A673 (cell line): ENCODE measurements at regions not wholly inside any gene's neighbourhood (a gene's known extent, or its start where the extent isn't known, plus 50 kb on each side); places are given as distances from the start of the nearest gene placed in this dataset.

Experiments
- BruUV-seq: library from RNA; stranded (reverse); fragments of 400-500 nt; replicated peaks from 2 replicates; lab custom pipeline; 2021; lab: Mats Ljungman, UMichigan
- CTCF ChIA-PET: fragments of 300-600 bp; sonication (Branson Sonifier 250); formaldehyde crosslinking; loops from one replicate; lab custom pipeline; 2022; ENCODE audit warnings: antibody characterized with exemption; lab: Charles Lee
- POLR2A ChIA-PET: fragments of 300-600 bp; sonication (Branson Sonifier 250); formaldehyde crosslinking; loops from one replicate; lab custom pipeline; 2022; ENCODE audit warnings: antibody characterized with exemption; ENCODE audit not compliant: low non-redundant PET; lab: Charles Lee
- DNase-seq: peaks from one replicate; pipeline ENCODE4 v3.0.0-alpha.2; 2015; ENCODE audit warnings: low spot score
- H3K27ac ChIP-seq: fragments of 200-600 bp; sonication (generic); 2 replicates; pipeline ENCODE4 v1.5.1; 2016; ENCODE audit warnings: mixed run types, low read depth, mild to moderate bottlenecking, mixed read lengths, antibody characterized with exemption, low read length; ENCODE audit not compliant: poor library complexity, severe bottlenecking
- H3K27me3 ChIP-seq: fragments of 200-600 bp; sonication (generic); replicated peaks from 2 replicates; pipeline ENCODE4 v1.6.1; 2017; ENCODE audit warnings: mixed run types, low read depth, mild to moderate bottlenecking, mixed read lengths, antibody characterized with exemption, low read length; ENCODE audit not compliant: insufficient read depth, poor library complexity
- H3K36me3 ChIP-seq: fragments of 200-600 bp; sonication (generic); 2 replicates; pipeline ENCODE4 v1.6.1; 2016; ENCODE audit warnings: mixed run types, mild to moderate bottlenecking, mixed read lengths, antibody characterized with exemption, low read length; ENCODE audit not compliant: insufficient read depth, poor library complexity, severe bottlenecking
- H3K4me1 ChIP-seq: fragments of 200-600 bp; sonication (generic); 2 replicates; pipeline ENCODE4 v1.6.1; 2017; ENCODE audit warnings: mixed run types, mild to moderate bottlenecking, mixed read lengths, antibody characterized with exemption, low read length; ENCODE audit not compliant: insufficient read depth, poor library complexity, severe bottlenecking
- H3K4me3 ChIP-seq: fragments of 200-600 bp; sonication (generic); 2 replicates; pipeline ENCODE4 v1.5.1; 2016; ENCODE audit warnings: low read depth, mixed run types, mild to moderate bottlenecking, mixed read lengths, low read length; ENCODE audit not compliant: poor library complexity, severe bottlenecking
- H3K9me3 ChIP-seq: fragments of 200-600 bp; sonication (generic); 2 replicates; pipeline ENCODE4 v1.6.1; 2016; ENCODE audit warnings: mixed run types, low read depth, mild to moderate bottlenecking, mixed read lengths, antibody characterized with exemption, low read length; ENCODE audit not compliant: poor library complexity, severe bottlenecking
- EZH2 ChIP-seq: fragments of 200-600 bp; sonication (generic); IDR thresholded peaks from 2 replicates; pipeline ENCODE4 v1.6.1; 2017; ENCODE audit warnings: borderline replicate concordance, low read depth, mild to moderate bottlenecking, mixed read lengths, antibody characterized with exemption, low read length; ENCODE audit not compliant: poor library complexity, severe bottlenecking
- intact Hi-C: fragments of 100-400 bp; cut with micrococcal nuclease; formaldehyde crosslinking; loops from one replicate; pipeline ENCODE4 v1.10.0; 2022; ENCODE audit not compliant: unreplicated experiment
- TF ChIP-seq, protein P1 (sequence below): fragments of 300-800, 200-600 bp; sonication (generic); conservative IDR thresholded peaks from 2 replicates; pipeline ENCODE4 v1.5.1; 2017; ENCODE audit warnings: low read depth, mild to moderate bottlenecking, antibody characterized with exemption, low read length, moderate library complexity, mixed read lengths

DNA sequence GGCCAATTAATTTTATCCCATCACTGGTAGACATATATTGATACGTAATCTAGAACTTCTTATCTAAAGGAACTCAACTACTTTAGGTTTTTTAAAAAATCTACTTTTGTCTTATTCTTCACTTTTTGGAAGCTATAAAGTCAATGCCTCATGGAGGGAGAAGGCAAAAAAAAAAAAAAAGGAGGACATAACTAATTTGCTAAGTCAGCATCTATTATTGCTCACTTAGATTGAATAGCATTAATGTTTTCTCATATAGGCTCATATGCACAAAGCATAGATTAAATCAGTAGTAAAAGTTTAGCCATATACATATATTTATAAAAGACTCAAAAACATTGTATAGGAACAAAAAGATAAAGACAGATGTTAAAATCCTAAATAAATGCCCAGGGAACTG is 179.3 kb upstream of the DGKB start:
- Histone ChIP-seq H3K27ac (no peak overlapping the region), H3K36me3 (no peaks in the 10 kb centered on the region), H3K4me1 (peaks cover 20% of the 10 kb centered on the region), H3K4me3 (no peak overlapping the region), H3K27me3 (peaks cover 19% of the 10 kb centered on the region), H3K9me3 (no peaks in the 10 kb centered on the region)
- no TSS peak for BruUV-seq
- TF ChIP-seq, protein P1, sequence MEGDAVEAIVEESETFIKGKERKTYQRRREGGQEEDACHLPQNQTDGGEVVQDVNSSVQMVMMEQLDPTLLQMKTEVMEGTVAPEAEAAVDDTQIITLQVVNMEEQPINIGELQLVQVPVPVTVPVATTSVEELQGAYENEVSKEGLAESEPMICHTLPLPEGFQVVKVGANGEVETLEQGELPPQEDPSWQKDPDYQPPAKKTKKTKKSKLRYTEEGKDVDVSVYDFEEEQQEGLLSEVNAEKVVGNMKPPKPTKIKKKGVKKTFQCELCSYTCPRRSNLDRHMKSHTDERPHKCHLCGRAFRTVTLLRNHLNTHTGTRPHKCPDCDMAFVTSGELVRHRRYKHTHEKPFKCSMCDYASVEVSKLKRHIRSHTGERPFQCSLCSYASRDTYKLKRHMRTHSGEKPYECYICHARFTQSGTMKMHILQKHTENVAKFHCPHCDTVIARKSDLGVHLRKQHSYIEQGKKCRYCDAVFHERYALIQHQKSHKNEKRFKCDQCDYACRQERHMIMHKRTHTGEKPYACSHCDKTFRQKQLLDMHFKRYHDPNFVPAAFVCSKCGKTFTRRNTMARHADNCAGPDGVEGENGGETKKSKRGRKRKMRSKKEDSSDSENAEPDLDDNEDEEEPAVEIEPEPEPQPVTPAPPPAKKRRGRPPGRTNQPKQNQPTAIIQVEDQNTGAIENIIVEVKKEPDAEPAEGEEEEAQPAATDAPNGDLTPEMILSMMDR = no peak
- no peak for TF ChIP-seq EZH2
- CTCF ChIA-PET = no interaction called here
- POLR2A ChIA-PET = no interaction called here
- DNase-seq = no peak
- intact Hi-C loops = no loop called here

DNA sequence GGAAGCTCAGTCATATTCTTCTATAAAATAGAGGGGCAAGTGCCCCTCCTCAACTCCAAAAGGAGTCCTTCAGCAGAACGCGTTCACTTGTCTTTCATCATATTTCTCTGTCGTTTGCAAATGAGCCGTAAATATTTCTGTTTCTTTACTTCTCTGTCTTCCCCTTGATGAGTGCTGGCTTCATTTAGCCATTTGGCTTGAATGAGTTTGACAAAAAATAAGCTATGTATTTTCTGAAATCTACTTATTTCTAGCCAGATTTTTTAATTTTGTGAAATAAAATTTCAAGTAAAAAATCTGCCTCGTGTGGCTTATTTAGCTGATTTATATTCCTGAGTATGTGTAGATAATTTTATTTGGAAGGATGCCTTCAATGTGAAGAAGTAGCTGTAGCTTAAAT is 170.8 kb upstream of the DGKB start:
- H3K27ac ChIP-seq = no peak overlapping the region
- no peak for DNase-seq
- no peak overlapping the region for H3K4me3 ChIP-seq
- intact Hi-C loops = no loop called here
- H3K27me3 ChIP-seq = peaks cover 5% of the 10 kb centered on the region
- ChIA-PET CTCF (no interaction called here), POLR2A (no interaction called here)
- no peaks in the 10 kb centered on the region for H3K36me3 ChIP-seq
- no TSS peak for BruUV-seq
- H3K9me3 ChIP-seq = no peaks in the 10 kb centered on the region
- H3K4me1 ChIP-seq = no peaks in the 10 kb centered on the region
- TF ChIP-seq EZH2 = no peak
- TF ChIP-seq, protein P1 = no peak

DNA sequence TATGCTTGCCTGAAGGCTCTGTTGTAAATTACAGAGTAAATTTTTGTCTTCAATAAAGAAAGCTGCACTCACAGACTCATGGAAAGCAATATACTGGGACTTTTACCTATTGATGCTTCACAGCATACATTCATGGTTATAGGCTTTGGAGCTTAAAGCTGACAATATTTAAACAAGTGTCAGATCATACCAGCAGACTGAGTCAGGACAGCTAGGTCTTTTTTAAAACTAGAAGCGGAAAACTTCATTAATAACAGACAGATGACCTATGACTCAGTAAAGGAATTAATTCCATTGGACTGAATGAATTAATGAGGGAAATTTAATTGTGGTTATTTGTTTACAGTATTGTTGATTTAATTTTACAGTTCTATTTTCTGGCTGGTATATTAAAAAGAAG is 165.8 kb upstream of the DGKB start:
- no peaks in the 10 kb centered on the region for H3K4me1 ChIP-seq
- ChIA-PET POLR2A (no interaction called here), CTCF (no interaction called here)
- H3K36me3 ChIP-seq = no peaks in the 10 kb centered on the region
- DNase-seq = no peak
- no peak overlapping the region for H3K4me3 ChIP-seq
- intact Hi-C loops = no loop called here
- no peak overlapping the region for H3K27ac ChIP-seq
- BruUV-seq = no TSS peak
- H3K9me3 ChIP-seq = no peaks in the 10 kb centered on the region
- TF ChIP-seq, protein P1 = no peak
- no peak for TF ChIP-seq EZH2
- H3K27me3 ChIP-seq = no peaks in the 10 kb centered on the region
